CD4-positive, CD25-positive, alpha-beta regulatory T cell (primary cell): ENCODE measurements at regions not wholly inside any gene's neighbourhood (a gene's known extent, or its start where the extent isn't known, plus 50 kb on each side); places are given as distances from the start of the nearest gene placed in this dataset.
"Not testable (repeated sequence)": the region's sequence is repeated elsewhere in the genome, so short reads cannot be mapped to it uniquely, and the experiment has no call there.

Experiments used
- ATAC-seq, 2 donors: fragments of 150-1000 bp; cut with Tn5 transposase; one replicate each; pipeline ENCODE4 v1.10.0; 2021; ENCODE audit warnings: low read depth in 2 of 2, moderate number of reproducible peaks in 2 of 2, moderate library complexity in 1 of 2
- DNase-seq, 3 donors: peaks; one replicate each; pipeline versions ENCODE4 v3.0.0 to v3.0.0-alpha.2; 2012 to 2022; ENCODE audit warnings: mixed read lengths in 1 of 3
- H3K27ac ChIP-seq: one replicate; pipeline ENCODE4 v1.7.0; 2013; ENCODE audit warnings: mild to moderate bottlenecking, low read length; ENCODE audit not compliant: insufficient read depth, poor library complexity, severe bottlenecking
- H3K27me3 ChIP-seq: one replicate; pipeline ENCODE4 v1.7.0; 2013; ENCODE audit warnings: low read length; ENCODE audit not compliant: control insufficient read depth, insufficient read depth
- H3K36me3 ChIP-seq: one replicate; pipeline ENCODE4 v1.7.0; 2013; ENCODE audit warnings: mild to moderate bottlenecking, low read length, moderate library complexity; ENCODE audit not compliant: control insufficient read depth, insufficient read depth
- H3K4me1 ChIP-seq: 2 replicates; pipeline ENCODE4 v1.7.0; 2013; ENCODE audit warnings: mild to moderate bottlenecking, low read length; ENCODE audit not compliant: insufficient read depth, control insufficient read depth, poor library complexity, severe bottlenecking
- H3K4me3 ChIP-seq: one replicate; pipeline ENCODE4 v1.7.0; 2013; ENCODE audit warnings: low read depth, mild to moderate bottlenecking, low read length, moderate library complexity
- H3K9me3 ChIP-seq, 2 experiments: 1 replicate in 1 of 2; 2 replicates in 1 of 2; pipeline ENCODE4 v1.7.0; 2013; ENCODE audit warnings: low read length in 2 of 2, mild to moderate bottlenecking in 1 of 2, moderate library complexity in 1 of 2; ENCODE audit not compliant: control insufficient read depth in 2 of 2
- H3K27ac Mint-ChIP-seq, 3 donors: one replicate each; pipeline ENCODE4 v1.8.0; 2020 to 2022; ENCODE audit warnings: mild to moderate bottlenecking in 3 of 3, mixed read lengths in 3 of 3, moderate library complexity in 2 of 3
- H3K27me3 Mint-ChIP-seq: one replicate; pipeline ENCODE4 v1.8.0; 2022; ENCODE audit warnings: mild to moderate bottlenecking, mixed read lengths
- H3K36me3 Mint-ChIP-seq: one replicate; pipeline ENCODE4 v1.8.0; 2020; ENCODE audit warnings: mixed read lengths
- H3K4me1 Mint-ChIP-seq, 4 donors: one replicate each; pipeline ENCODE4 v1.8.0; 2020 to 2022; ENCODE audit warnings: mixed read lengths in 4 of 4, mild to moderate bottlenecking in 1 of 4
- H3K4me3 Mint-ChIP-seq, 4 donors: one replicate each; pipeline ENCODE4 v1.8.0; 2020 to 2022; ENCODE audit warnings: mild to moderate bottlenecking in 4 of 4, mixed read lengths in 4 of 4, moderate library complexity in 3 of 4
- H3K9me3 Mint-ChIP-seq, 7 donors: one replicate each; pipeline ENCODE4 v1.8.0; 2020 to 2022; ENCODE audit warnings: mixed read lengths in 7 of 7, mild to moderate bottlenecking in 3 of 7, moderate library complexity in 2 of 7

- Histone ChIP-seq H3K27me3 (peaks cover 2% of the 10 kb centered on the region), H3K4me3 (no peak overlapping the region), H3K4me1 (no peaks in the 10 kb centered on the region), H3K27ac (no peak overlapping the region), H3K36me3 (no peaks in the 10 kb centered on the region), H3K9me3 (no peaks in the 10 kb centered on the region)
- H3K27ac Mint-ChIP-seq, result no peak overlapping the region
- no peaks in the 10 kb centered on the region for H3K4me1 Mint-ChIP-seq
- ATAC-seq (no peak), DNase-seq (no peak)
- H3K9me3 Mint-ChIP-seq, result no peaks in the 10 kb centered on the region
- H3K4me3 Mint-ChIP-seq, result no peak overlapping the region
- no peaks in the 10 kb centered on the region for H3K36me3 Mint-ChIP-seq
- H3K27me3 Mint-ChIP-seq, result peaks cover 5% of the 10 kb centered on the region
These were observed 66.2 kb downstream of the SC5D start for GRCh38 chr11:121358760-121359159.

GRCh38 chr11:121359591-121359990, 67.0 kb downstream of the SC5D start:
- H3K36me3 ChIP-seq, result no peaks in the 10 kb centered on the region
- no peak overlapping the region for H3K4me3 Mint-ChIP-seq
- no peaks in the 10 kb centered on the region for H3K36me3 Mint-ChIP-seq
- no peaks in the 10 kb centered on the region for H3K4me1 ChIP-seq
- H3K4me3 ChIP-seq, result no peak overlapping the region
- no peak overlapping the region for H3K27ac ChIP-seq
- no peaks in the 10 kb centered on the region for H3K9me3 Mint-ChIP-seq
- H3K4me1 Mint-ChIP-seq, result no peaks in the 10 kb centered on the region
- peaks cover 2% of the 10 kb centered on the region for H3K27me3 ChIP-seq
- peak overlapping the region in 1 of 3 donors; percentile 36 for H3K27ac Mint-ChIP-seq
- peaks cover 5% of the 10 kb centered on the region for H3K27me3 Mint-ChIP-seq
- no peaks in the 10 kb centered on the region for H3K9me3 ChIP-seq
- ATAC-seq (no peak), DNase-seq (no peak)

- H3K27me3 Mint-ChIP-seq, H3K27me3 ChIP-seq, H3K9me3 ChIP-seq, H3K36me3 Mint-ChIP-seq, H3K9me3 Mint-ChIP-seq, ATAC-seq, H3K27ac ChIP-seq, H3K4me3 ChIP-seq, H3K4me3 Mint-ChIP-seq, DNase-seq, H3K36me3 ChIP-seq: not testable (repeated sequence)
- peaks cover 12% of the 10 kb centered on the region for H3K4me1 ChIP-seq
- peak overlapping the region in 1 of 3 donors; percentile 11 for H3K27ac Mint-ChIP-seq
- peaks cover 0 to 15% (median 12%) of the 10 kb centered on the region in 4 donors for H3K4me1 Mint-ChIP-seq
These were observed 70.4 kb downstream of the SC5D start for GRCh38 chr11:121362955-121363354.

GRCh38 chr11:121365304-121365703, 72.7 kb downstream of the SC5D start:
- DNase-seq (no peak), ATAC-seq (no peak)
- H3K27ac Mint-ChIP-seq, result peak overlapping the region in 1 of 3 donors; percentile 31
- Histone ChIP-seq H3K36me3 (no peaks in the 10 kb centered on the region), H3K27ac (no peak overlapping the region), H3K4me3 (no peak overlapping the region), H3K9me3 (no peaks in the 10 kb centered on the region), H3K4me1 (peaks cover 13% of the 10 kb centered on the region), H3K27me3 (no peaks in the 10 kb centered on the region)
- no peaks in the 10 kb centered on the region for H3K36me3 Mint-ChIP-seq
- no peaks in the 10 kb centered on the region for H3K27me3 Mint-ChIP-seq
- no peak overlapping the region for H3K4me3 Mint-ChIP-seq
- peaks cover 0 to 1% (median 0%) of the 10 kb centered on the region in 7 donors for H3K9me3 Mint-ChIP-seq
- peaks cover 0 to 31% (median 19%) of the 10 kb centered on the region in 4 donors for H3K4me1 Mint-ChIP-seq

- Mint-ChIP-seq H3K4me1 (peaks cover 0 to 31% (median 19%) of the 10 kb centered on the region in 4 donors), H3K27ac (peak overlapping the region in 1 of 3 donors; percentile 23), H3K27me3 (no peaks in the 10 kb centered on the region), H3K36me3 (no peaks in the 10 kb centered on the region), H3K9me3 (peaks cover 0 to 1% (median 0%) of the 10 kb centered on the region in 7 donors), H3K4me3 (no peak overlapping the region)
- Histone ChIP-seq H3K27ac (no peak overlapping the region), H3K36me3 (no peaks in the 10 kb centered on the region), H3K4me3 (no peak overlapping the region), H3K4me1 (peaks cover 13% of the 10 kb centered on the region), H3K9me3 (no peaks in the 10 kb centered on the region), H3K27me3 (no peaks in the 10 kb centered on the region)
- no peak for ATAC-seq
- DNase-seq, result no peak
These were observed 73.5 kb downstream of the SC5D start for GRCh38 chr11:121366038-121366437.

GRCh38 chr11:121367001-121367843, 74.7 kb downstream of the SC5D start:
- peak overlapping the region in 3 of 4 donors; percentile 61 to 86 (median 82) for H3K4me3 Mint-ChIP-seq
- H3K36me3 Mint-ChIP-seq, result no peaks in the 10 kb centered on the region
- Histone ChIP-seq H3K36me3 (no peaks in the 10 kb centered on the region), H3K27me3 (no peaks in the 10 kb centered on the region), H3K27ac (peak overlapping the region; percentile 30), H3K4me1 (peaks cover 13% of the 10 kb centered on the region), H3K9me3 (no peaks in the 10 kb centered on the region), H3K4me3 (peak overlapping the region; percentile 69)
- no peaks in the 10 kb centered on the region for H3K27me3 Mint-ChIP-seq
- peaks cover 0 to 37% (median 23%) of the 10 kb centered on the region in 4 donors for H3K4me1 Mint-ChIP-seq
- ATAC-seq (peak; percentile 79 to 90), DNase-seq (peak in 2 of 3 donors; percentile 40 to 76)
- H3K9me3 Mint-ChIP-seq, result peaks cover 0 to 1% (median 0%) of the 10 kb centered on the region in 7 donors
- H3K27ac Mint-ChIP-seq, result peak overlapping the region; percentile 84 to 94 (median 91)

GRCh38 chr11:121367844-121368225, 75.3 kb downstream of the SC5D start:
- H3K27me3 Mint-ChIP-seq, result no peaks in the 10 kb centered on the region
- peaks cover 1 to 41% (median 25%) of the 10 kb centered on the region in 4 donors for H3K4me1 Mint-ChIP-seq
- Histone ChIP-seq H3K4me3 (peak overlapping the region; percentile 69), H3K27ac (no peak overlapping the region), H3K36me3 (no peaks in the 10 kb centered on the region), H3K27me3 (no peaks in the 10 kb centered on the region), H3K4me1 (peaks cover 17% of the 10 kb centered on the region), H3K9me3 (no peaks in the 10 kb centered on the region)
- H3K9me3 Mint-ChIP-seq, result peaks cover 0 to 1% (median 0%) of the 10 kb centered on the region in 7 donors
- H3K27ac Mint-ChIP-seq, result peak overlapping the region; percentile 44 to 94 (median 84)
- DNase-seq, result no peak
- H3K4me3 Mint-ChIP-seq, result peak overlapping the region in 3 of 4 donors; percentile 61 to 86 (median 82)
- no peaks in the 10 kb centered on the region for H3K36me3 Mint-ChIP-seq
- no peak for ATAC-seq
